ENCODE measurements at regions not wholly inside any gene's neighbourhood (a gene's known extent, or its start where the extent isn't known, plus 50 kb on each side); places are given as distances from the start of the nearest gene placed in this dataset.

DNA sequence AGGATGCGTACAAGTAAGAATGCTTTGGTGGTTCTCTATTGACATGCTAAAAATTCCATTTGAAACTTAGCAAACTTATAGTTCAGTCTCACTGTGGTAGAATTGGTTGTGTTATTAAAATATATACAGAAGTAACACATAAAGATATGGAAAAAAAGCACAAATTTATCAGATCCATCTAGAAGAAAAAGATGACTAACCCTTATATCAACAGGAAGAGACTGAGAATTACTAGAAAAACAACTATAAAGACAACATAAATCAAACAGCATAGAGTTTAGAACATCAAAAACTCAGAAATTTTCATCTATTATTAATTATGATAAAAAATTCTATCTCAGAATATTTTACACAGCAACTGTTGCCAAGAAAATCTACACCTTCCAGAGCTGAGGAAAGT, 491.0 kb downstream of the ETNK1 start:
- FAIRE-seq, result no peak
- dilution Hi-C loops (cut with MboI; ENCODE audit: extremely low pct_ligation_motif_present, low sequenced_read_pairs), result no loop called here
- H3K4me2 ChIP-seq (ENCODE audit: control insufficient read depth, extremely low read depth, insufficient read depth, low read depth, low read length), result no peak overlapping the region

GRCh38 chr12:23126794-23127193, 501.8 kb downstream of the ETNK1 start:
- Histone ChIP-seq H3K4me1 (ENCODE audit: control insufficient read depth, extremely low read depth, insufficient read depth, low read length) (no peaks in the 10 kb centered on the region), H3K79me2 (ENCODE audit: control insufficient read depth, insufficient read depth, low read length) (no peaks in the 10 kb centered on the region), H3K9ac (ENCODE audit: control insufficient read depth, extremely low read depth, insufficient read depth, low read length) (no peak overlapping the region), H3K4me3 (ENCODE audit: control insufficient read depth in 2 of 3, extremely low read depth in 1 of 3, insufficient read depth in 2 of 3, low read depth in 1 of 3, low read length in 3 of 3) (no peak overlapping the region), H3K27me3 (ENCODE audit: control insufficient read depth, extremely low read depth, insufficient read depth, low read length) (no peaks in the 10 kb centered on the region), H3K27ac (ENCODE audit: control insufficient read depth, insufficient read depth, low read length) (no peak overlapping the region), H3K4me2 (ENCODE audit: control insufficient read depth, extremely low read depth, insufficient read depth, low read depth, low read length) (no peak overlapping the region), H3K36me3 (ENCODE audit: control insufficient read depth in 2 of 2, extremely low read depth in 1 of 2, insufficient read depth in 2 of 2, low read length in 2 of 2) (no peaks in the 10 kb centered on the region), H4K20me1 (ENCODE audit: control insufficient read depth, extremely low read depth, insufficient read depth, low read length) (no peaks in the 10 kb centered on the region), H3K9me3 (ENCODE audit: control insufficient read depth, low read depth, low read length) (no peaks in the 10 kb centered on the region), H3K9me1 (ENCODE audit: control insufficient read depth, extremely low read depth, insufficient read depth, low read length) (no peaks in the 10 kb centered on the region), H2AFZ (ENCODE audit: control insufficient read depth, low read length) (no peak overlapping the region)
- FAIRE-seq, result no peak
- DNase-seq (ENCODE audit: low read depth, low spot score), result no peak
- TF ChIP-seq CTCF (optimal IDR thresholded peaks at IDR 0.05 in 1 of 3, IDR thresholded peaks at IDR 0.05 in 1 of 3, conservative IDR thresholded peaks at IDR 0.05 in 1 of 3; ENCODE audit: extremely low read depth in 1 of 3, insufficient read depth in 2 of 3, low read length in 3 of 3), result no peak
- no peak for TF ChIP-seq EZH2 (IDR thresholded peaks at IDR 0.05; ENCODE audit: low read length)
- dilution Hi-C loops (cut with MboI; ENCODE audit: extremely low pct_ligation_motif_present, low sequenced_read_pairs), result no loop called here

More for the DNA sequence above, 491.0 kb downstream of the ETNK1 start:
- no peaks in the 10 kb centered on the region for H4K20me1 ChIP-seq (ENCODE audit: control insufficient read depth, extremely low read depth, insufficient read depth, low read length)
- H3K9me3 ChIP-seq (ENCODE audit: control insufficient read depth, low read depth, low read length), result no peaks in the 10 kb centered on the region
- peaks cover 16% of the 10 kb centered on the region for H3K4me1 ChIP-seq (ENCODE audit: control insufficient read depth, extremely low read depth, insufficient read depth, low read length)
- no peaks in the 10 kb centered on the region for H3K27me3 ChIP-seq (ENCODE audit: control insufficient read depth, extremely low read depth, insufficient read depth, low read length)
- H2AFZ ChIP-seq (ENCODE audit: control insufficient read depth, low read length), result no peak overlapping the region
- H3K9me1 ChIP-seq (ENCODE audit: control insufficient read depth, extremely low read depth, insufficient read depth, low read length), result no peaks in the 10 kb centered on the region
- no peak for DNase-seq (ENCODE audit: low read depth, low spot score)
- no peak overlapping the region for H3K27ac ChIP-seq (ENCODE audit: control insufficient read depth, insufficient read depth, low read length)
- H3K4me3 ChIP-seq (ENCODE audit: control insufficient read depth in 2 of 3, extremely low read depth in 1 of 3, insufficient read depth in 2 of 3, low read depth in 1 of 3, low read length in 3 of 3), result no peak overlapping the region
- H3K36me3 ChIP-seq (ENCODE audit: control insufficient read depth in 2 of 2, extremely low read depth in 1 of 2, insufficient read depth in 2 of 2, low read length in 2 of 2), result no peaks in the 10 kb centered on the region
- H3K9ac ChIP-seq (ENCODE audit: control insufficient read depth, extremely low read depth, insufficient read depth, low read length), result no peak overlapping the region
- H3K79me2 ChIP-seq (ENCODE audit: control insufficient read depth, insufficient read depth, low read length), result no peaks in the 10 kb centered on the region
- no peak for TF ChIP-seq CTCF (optimal IDR thresholded peaks at IDR 0.05 in 1 of 3, IDR thresholded peaks at IDR 0.05 in 1 of 3, conservative IDR thresholded peaks at IDR 0.05 in 1 of 3; ENCODE audit: extremely low read depth in 1 of 3, insufficient read depth in 2 of 3, low read length in 3 of 3)
- TF ChIP-seq EZH2 (IDR thresholded peaks at IDR 0.05; ENCODE audit: low read length), result no peak

Data from keratinocyte (primary cell).